ENCODE measurements at regions not wholly inside any gene's neighbourhood (a gene's known extent, or its start where the extent isn't known, plus 50 kb on each side); places are given as distances from the start of the nearest gene placed in this dataset.
"Not testable (repeated sequence)": the region's sequence is repeated elsewhere in the genome, so short reads cannot be mapped to it uniquely, and the experiment has no call there.

DNA sequence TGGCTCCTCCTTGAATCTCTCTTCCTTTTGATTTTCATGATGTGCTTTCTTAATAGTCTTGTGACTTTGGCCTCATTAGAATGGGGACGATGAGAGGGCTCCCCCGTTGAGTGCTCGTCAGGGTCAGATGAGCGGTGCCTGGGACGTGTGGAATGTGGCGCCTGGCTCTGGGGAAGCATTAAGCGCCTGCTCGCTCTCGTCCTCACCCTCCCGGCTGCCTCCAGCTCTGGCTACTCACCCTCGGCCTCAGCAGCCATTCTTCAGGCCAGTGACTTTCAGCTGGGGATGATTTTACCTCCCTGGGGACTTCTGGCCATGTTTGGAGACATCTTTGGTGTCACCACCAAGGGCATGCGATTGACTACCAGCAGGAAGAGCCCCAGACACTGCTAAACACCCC is 69.7 kb downstream of the RPS6KA4 start:
- DNase-seq = no peak

DNA sequence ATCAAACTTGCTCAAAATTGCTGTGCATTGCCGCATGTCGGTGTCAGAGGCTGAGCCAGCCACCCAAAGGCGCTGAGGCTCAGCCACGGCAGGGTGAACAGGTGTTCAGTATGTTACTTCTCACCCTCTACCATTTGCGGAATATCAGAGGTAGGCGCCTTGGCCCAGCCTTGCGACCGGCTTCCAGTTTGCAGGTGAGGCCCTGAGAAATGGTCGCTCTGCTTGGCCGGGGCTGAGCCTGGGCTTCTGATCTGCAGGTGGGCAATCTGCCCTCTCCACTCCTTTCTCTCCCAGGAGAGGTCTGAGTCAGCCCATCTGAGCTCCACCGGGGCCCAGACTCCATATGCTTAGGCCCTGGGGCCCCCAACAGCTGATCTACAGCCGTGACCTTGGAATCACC is 71.0 kb downstream of the RPS6KA4 start:
- no peak for DNase-seq

- DNase-seq = no peak
These were observed 71.7 kb downstream of the RPS6KA4 start for GRCh38 chr11:64430645-64431044.

DNA sequence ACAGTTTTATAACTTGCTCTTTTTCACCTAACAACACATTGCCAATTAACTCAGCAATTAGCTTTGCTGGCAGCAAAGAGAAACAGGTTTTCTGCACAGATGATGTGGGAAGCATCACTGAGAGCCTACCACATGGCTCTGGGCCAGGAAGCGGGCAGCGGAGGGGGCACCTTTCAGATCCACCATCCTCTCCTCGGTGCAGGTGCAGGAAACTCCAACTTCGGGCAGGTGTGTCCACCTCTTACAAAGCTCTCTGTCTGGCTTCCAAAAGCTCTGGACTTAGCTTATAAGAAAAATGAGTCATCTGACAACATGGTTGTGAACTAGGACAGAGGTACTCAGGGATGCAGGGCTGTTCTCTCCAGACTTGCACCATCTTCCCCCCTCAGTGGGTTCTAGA is 77.0 kb downstream of the RPS6KA4 start:
- no peak for DNase-seq

DNA sequence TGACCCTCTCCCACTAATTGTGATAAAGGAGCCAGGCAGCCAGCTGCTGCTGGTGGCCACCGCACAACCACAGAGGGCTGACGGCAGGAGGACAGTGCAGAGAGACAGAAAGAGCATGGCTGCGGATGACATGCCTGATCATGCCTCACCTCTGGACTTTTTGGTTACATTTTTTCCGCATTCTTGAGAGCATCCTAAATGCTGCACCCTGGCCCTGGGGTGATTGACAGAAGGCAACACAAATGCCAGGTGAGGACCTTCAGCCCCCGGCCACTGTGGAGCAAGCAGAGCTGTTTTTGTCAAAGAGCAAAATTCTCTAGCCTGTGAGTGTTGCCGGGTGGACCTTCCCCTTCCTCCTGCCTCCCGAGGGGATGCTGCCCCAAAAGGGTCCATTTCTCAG is 78.5 kb downstream of the RPS6KA4 start:
- DNase-seq = no peak

DNA sequence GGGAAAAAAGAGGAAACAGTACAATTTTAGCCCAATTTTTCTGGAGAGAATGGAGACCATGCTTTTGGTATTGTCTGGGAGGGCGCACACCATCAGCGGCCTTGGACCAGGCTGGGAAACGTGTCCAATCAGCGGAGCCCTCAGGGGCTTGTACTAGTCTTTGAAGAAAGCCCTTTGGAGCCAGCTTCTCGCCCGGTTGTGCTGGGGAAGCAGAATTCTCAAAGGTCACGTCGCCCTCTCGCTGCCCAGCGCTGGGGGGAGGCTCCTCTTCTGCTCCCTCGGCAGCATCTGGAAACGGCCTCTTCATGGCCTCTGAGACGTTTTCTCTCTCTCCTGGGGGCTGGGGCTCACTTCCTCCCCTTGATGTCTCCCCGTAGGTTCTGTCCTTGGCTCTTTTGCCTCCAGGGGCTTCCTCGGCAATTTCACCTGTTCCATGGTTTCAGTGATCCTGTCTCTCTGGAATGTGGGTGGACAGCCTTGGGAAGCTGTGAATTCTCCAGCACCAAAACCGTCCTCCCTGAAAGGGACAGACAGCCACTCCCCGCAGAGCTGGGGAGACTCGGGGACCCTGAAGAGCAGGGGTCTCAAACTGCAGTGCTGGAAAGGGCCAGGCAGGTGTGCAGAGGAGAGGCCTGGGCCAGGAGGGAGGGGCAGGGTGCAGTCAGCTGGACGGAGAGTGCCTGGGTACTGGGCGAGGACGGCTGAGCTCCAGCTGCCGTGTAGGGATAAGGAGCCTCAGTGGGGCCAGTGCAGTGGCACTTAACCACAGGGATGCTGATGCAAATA is 80.2 kb downstream of the RPS6KA4 start:
- DNase-seq = no peak

DNA sequence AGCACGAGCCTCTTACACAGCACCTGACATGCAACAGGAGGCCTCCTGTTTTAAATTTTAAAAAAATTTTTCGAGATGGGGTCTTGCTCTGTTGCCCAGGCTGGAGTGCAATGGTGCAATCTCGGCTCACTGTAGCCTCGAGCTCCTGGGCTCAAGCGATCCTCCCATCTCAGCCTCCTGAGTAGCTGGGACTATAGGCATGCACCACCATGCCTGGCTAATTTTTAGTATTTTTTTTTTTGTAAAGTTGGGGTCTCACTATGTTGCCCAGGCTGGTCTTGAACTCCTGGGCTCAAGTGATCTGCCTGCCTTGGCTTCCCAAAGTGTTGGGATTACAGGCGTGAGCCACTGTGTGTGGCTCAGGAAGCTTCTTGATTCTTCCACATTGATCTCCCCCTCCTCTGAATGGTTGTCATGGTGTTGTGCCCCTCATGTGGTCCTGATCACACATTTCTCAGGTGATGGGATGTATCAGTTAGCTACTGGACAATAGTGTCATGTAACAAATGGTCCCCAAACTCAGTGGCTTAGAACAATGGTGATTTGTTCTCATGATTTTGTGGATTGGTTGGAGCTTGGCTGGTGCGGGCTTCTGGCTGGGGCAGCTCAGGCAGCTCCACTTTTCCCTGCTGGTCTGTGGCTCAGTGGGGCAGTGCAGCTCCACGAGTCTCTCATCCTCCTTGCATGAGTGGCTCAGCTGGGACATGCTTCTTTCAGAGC is 81.0 kb downstream of the RPS6KA4 start:
- DNase-seq = not testable (repeated sequence)

- no peak for DNase-seq
These were observed 82.2 kb downstream of the RPS6KA4 start for GRCh38 chr11:64441127-64441526.

GRCh38 chr11:64443001-64443400 is 84.0 kb downstream of the RPS6KA4 start:
- DNase-seq = no peak

DNA sequence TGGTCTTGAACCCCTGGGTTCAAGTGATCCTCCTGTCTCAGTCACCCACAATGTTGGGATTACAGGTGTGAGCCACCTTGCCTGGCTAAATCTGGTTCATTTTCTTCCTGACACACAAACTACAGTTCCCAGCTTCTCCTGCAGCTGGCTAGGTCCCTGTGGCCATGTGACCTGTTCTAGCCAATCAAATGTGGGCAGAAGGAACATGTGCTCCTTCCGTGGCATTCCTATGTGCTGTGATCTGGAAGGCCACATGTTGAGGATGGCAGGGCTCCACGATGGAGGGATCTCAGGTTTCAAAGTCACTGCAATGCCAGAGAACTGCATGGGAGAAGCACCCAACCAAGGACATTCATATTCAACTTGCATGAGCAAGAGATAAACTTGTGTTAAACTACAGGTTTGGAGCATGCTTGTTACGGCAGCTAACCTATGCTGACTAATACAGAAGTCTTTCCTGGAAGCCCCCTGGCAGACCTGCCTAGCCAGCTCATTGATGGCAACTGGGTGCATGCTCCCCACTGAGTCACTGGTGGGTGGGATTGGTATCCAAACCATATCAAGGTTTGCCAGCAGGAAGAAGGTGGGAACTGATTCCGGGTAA is 86.0 kb downstream of the RPS6KA4 start:
- no peak for DNase-seq

DNA sequence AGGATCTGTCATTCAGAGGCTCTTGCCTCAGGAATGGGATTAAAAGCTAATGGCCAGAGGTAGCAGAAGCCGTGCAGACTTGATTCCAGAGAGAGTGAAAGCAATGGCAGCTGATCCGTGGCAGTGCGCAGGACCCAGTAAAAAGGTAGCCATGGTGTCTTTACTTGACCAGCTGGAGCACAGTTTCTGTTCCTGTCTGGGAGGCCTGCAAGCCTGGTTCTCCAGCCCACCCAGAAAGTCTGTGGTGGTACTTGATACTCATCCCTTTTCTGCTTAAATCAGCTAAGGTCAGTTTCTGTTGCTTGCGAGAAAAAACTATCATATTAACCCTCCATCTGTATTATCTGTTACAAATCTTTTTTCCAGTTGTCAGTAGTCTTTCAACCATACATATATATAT is 86.7 kb downstream of the RPS6KA4 start:
- DNase-seq = no peak

- no peak for DNase-seq
These were observed 89.1 kb downstream of the RPS6KA4 start for GRCh38 chr11:64447831-64448598.

DNA sequence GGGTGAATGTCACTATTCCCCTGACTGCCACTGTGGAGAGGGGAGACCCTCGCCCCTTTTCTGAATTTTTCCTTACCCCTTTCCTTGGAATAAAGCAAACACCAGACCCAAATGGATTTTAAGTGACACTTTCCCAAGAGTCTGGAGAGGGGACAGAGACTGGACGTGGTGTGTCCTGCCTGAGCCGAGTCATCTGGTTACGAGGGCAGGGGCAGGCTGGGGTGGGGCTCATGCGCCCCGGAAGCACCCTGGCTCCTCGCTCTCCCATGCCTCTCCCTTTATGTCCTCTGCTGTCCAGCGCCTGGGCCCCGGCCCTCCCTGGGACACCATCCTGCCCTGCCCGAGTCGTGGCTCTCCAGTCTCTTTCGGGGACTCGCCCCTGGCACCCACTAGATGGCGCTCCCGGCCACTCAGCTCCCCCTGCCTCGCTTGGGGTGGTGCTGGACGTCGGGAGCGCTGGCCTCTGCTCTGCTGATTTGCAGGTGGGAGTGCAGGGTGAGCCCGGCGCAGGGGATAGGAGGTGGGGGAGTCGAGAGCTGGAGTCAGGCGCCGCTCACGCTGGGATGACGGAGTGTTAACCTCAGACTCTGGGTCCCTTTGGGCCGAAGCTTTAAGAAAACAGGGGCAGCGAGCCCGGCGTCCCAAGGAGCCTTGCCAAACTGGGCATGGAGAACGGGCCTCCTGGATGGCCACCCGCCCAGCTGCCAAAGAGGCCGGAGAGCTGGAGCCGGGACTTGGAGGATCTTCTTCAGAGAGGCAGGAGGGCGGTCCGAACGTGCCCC is 89.8 kb downstream of the RPS6KA4 start:
- peak; percentile 16 for DNase-seq

DNA sequence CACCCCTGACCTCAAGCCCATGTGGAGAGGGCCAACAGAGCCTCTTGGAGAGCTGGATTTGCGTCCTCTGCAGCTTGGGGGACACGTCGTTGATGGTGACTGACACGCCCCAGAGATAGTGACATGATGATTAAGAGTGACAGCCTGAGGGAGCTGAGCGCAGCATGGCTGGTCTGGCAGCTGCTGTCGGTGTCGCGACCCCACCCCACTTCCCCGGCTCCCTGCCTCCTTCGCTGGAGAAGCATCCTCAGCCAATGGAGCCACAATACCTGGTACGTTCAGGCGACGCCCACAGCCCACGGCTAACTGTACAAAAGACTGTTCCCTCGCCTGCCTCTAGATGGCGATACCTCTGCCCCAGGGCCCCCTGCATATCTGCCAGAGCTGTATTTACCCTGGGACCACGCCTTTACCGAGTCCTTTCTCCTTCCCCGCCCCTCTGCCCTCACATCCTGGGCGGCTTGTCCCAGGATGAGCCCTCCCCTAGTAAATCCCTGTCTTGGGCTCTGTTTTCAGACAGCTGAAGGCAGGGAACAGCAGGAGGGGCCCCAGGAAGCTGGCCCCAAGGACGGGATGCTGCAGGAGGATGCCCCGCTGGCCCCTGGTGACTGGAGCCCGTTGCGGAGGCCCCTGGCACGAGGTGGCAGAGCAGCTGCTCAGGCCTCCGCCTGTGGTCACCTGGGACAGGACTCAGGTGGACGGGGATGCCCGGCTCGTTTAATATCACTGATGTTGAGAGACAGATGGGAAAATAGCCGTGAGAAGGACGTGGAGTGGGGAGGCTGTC is 90.6 kb downstream of the RPS6KA4 start:
- DNase-seq = peak; percentile 38

- DNase-seq = no peak
These were observed 91.2 kb downstream of the RPS6KA4 start for GRCh38 chr11:64450168-64450560.

GRCh38 chr11:64451856-64452255 is 92.9 kb downstream of the RPS6KA4 start:
- DNase-seq = no peak

GRCh38 chr11:64453466-64453865 is 94.5 kb downstream of the RPS6KA4 start:
- DNase-seq = no peak

GRCh38 chr11:64455456-64456261 is 96.7 kb downstream of the RPS6KA4 start:
- no peak for DNase-seq

- no peak for DNase-seq
These were observed 97.8 kb downstream of the RPS6KA4 start for GRCh38 chr11:64456509-64457320.
